Activated CD4-positive, alpha-beta T cell treated with anti-CD3 and anti-CD28 coated beads for 36 hours (primary cell): ENCODE measurements at regions not wholly inside any gene's neighbourhood (a gene's known extent, or its start where the extent isn't known, plus 50 kb on each side); places are given as distances from the start of the nearest gene placed in this dataset.
"Not testable (repeated sequence)": the region's sequence is repeated elsewhere in the genome, so short reads cannot be mapped to it uniquely, and the experiment has no call there.

Experiments
- ATAC-seq: fragments of 200-7000 bp; cut with Tn5 transposase; one replicate; pipeline ENCODE4 v1.10.0; 2021; ENCODE audit warnings: mild to moderate bottlenecking, moderate library complexity
- CTCF ChIA-PET: fragments of 350-600 bp; sonication (Branson Sonifier 250); formaldehyde crosslinking; loops from one replicate; lab custom pipeline; 2021; ENCODE audit warnings: antibody characterized with exemption; lab: Charles Lee
- POLR2A ChIA-PET: fragments of 350-600 bp; sonication (Branson Sonifier 250); formaldehyde crosslinking; loops from one replicate; lab custom pipeline; 2021; ENCODE audit warnings: antibody characterized with exemption, inconsistent platforms; lab: Charles Lee
- DNase-seq: peaks from one replicate; pipeline ENCODE4 v3.0.0-alpha.2; 2020
- H3K27ac Mint-ChIP-seq: one replicate; pipeline ENCODE4 v1.8.0; 2021; ENCODE audit warnings: mixed read lengths
- H3K27me3 Mint-ChIP-seq: one replicate; pipeline ENCODE4 v1.8.0; 2021; ENCODE audit warnings: mixed read lengths
- H3K36me3 Mint-ChIP-seq: one replicate; pipeline ENCODE4 v1.8.0; 2021; ENCODE audit warnings: low read depth, mixed read lengths
- H3K4me1 Mint-ChIP-seq: one replicate; pipeline ENCODE4 v1.8.0; 2021; ENCODE audit warnings: mixed read lengths
- H3K4me3 Mint-ChIP-seq: one replicate; pipeline ENCODE4 v1.8.0; 2021; ENCODE audit warnings: mild to moderate bottlenecking, moderate library complexity, mixed read lengths
- H3K9me3 Mint-ChIP-seq: one replicate; pipeline ENCODE4 v1.8.0; 2021; ENCODE audit warnings: low read depth, mixed read lengths
- intact Hi-C, 2 experiments: fragments of 100-400 bp; cut with DNase I in 1 of 2; cut with micrococcal nuclease in 1 of 2; formaldehyde crosslinking; loops; one replicate each; pipeline versions ENCODE4 v1.14.2 to v1.15.1; 2022 to 2024; cut with DNase I, micrococcal nuclease

DNA sequence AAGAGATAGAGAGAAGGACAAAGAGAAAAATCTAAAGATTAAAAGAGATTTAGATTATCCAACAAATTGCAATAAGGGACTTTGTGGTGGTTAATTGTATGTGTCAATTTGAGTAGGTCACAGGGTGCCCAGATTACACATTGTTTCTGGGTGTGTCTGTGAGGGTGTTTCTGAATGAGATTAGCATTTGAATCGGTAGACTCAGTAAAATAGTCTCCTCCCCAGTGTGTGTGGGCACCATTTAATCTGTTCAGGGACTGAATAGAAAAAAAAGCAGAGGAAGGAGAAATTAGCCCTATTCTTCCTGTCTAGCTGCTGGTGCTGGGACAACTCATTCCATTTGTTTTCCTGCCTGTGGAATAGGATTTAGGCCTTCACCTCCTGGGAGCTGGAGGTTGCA is 339.8 kb upstream of the EPHA4 start:
- Mint-ChIP-seq H3K4me3 (no peak overlapping the region), H3K9me3 (no peaks in the 10 kb centered on the region), H3K36me3 (no peaks in the 10 kb centered on the region), H3K4me1 (no peaks in the 10 kb centered on the region), H3K27me3 (peaks cover 2% of the 10 kb centered on the region), H3K27ac (no peak overlapping the region)
- intact Hi-C loops = no loop called here
- ATAC-seq = no peak
- CTCF ChIA-PET = no interaction called here
- no peak for DNase-seq
- POLR2A ChIA-PET = no interaction called here

DNA sequence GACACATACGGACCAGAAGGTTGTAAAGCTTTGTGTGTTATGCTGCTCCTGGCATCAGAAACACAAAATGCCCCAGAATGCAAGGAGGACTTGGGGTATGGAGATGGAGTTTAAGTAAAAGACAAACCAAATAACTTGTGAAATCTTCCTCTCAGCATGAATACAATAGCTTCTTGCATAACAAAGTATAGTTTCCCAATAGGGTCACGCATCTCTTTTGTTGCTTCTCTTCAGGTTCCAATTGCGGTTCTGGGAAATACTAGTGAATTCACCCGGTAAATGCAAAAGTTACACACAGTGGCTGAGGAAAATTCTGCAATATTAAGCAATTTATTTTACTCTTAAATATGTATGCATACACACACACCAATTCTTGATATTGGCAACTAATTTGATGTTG is 339.2 kb upstream of the EPHA4 start:
- CTCF ChIA-PET = no interaction called here

DNA sequence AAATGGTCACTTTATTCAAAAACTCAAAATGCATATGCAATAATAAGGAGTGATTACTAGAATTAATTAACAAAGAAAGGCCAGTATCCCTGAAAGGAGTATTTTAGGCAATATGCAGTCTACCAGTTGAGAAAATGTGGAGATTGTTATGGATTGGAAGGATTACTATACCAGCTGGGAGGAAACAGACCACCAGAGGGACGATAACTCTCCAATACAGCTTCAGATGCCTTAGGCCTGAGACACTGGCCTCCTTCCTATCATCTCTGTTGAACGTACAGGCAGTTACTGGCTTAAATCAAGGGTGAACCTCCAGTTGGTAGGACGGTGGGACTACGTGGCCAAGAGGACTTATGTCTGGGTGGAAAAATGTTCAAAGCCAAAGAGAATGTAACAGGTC is 336.4 kb upstream of the EPHA4 start:
- intact Hi-C loops = no loop called here
- DNase-seq (no peak), ATAC-seq (no peak)
- Mint-ChIP-seq H3K4me1 (no peaks in the 10 kb centered on the region), H3K4me3 (no peak overlapping the region), H3K27ac (no peak overlapping the region), H3K27me3 (no peaks in the 10 kb centered on the region), H3K36me3 (no peaks in the 10 kb centered on the region), H3K9me3 (no peaks in the 10 kb centered on the region)
- ChIA-PET CTCF (no interaction called here), POLR2A (no interaction called here)

More for the DNA sequence above, 339.2 kb upstream of the EPHA4 start:
- Mint-ChIP-seq H3K4me1 (no peaks in the 10 kb centered on the region), H3K9me3 (no peaks in the 10 kb centered on the region), H3K36me3 (no peaks in the 10 kb centered on the region), H3K27ac (no peak overlapping the region), H3K4me3 (no peak overlapping the region), H3K27me3 (peaks cover 2% of the 10 kb centered on the region)
- no peak for DNase-seq
- POLR2A ChIA-PET = no interaction called here
- intact Hi-C loops = no loop called here
- ATAC-seq = no peak

DNA sequence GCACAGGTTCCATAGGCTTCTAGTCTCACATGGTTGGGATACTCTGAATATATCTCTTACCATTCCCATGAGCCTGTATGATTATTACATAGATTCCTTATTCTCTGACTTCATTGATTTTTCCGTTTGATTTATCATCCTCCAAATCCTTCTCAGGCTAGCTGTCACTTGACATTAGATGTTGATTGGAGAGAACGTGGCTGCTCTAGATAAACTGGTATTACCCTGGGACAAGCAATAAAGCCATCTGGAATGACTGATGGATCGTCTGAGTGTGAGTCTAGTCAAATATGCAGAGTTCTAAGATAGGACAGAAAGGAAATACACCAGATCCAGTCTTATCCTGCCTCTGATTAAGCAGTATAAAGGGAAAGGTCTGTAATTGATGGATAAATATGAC is 325.6 kb upstream of the EPHA4 start:
- intact Hi-C loops = no loop called here
- Mint-ChIP-seq H3K27me3 (no peaks in the 10 kb centered on the region), H3K27ac (no peak overlapping the region), H3K4me3 (no peak overlapping the region), H3K4me1 (no peaks in the 10 kb centered on the region), H3K36me3 (no peaks in the 10 kb centered on the region), H3K9me3 (peaks cover 2% of the 10 kb centered on the region)
- no peak for ATAC-seq
- ChIA-PET POLR2A (no interaction called here), CTCF (no interaction called here)
- DNase-seq = no peak

DNA sequence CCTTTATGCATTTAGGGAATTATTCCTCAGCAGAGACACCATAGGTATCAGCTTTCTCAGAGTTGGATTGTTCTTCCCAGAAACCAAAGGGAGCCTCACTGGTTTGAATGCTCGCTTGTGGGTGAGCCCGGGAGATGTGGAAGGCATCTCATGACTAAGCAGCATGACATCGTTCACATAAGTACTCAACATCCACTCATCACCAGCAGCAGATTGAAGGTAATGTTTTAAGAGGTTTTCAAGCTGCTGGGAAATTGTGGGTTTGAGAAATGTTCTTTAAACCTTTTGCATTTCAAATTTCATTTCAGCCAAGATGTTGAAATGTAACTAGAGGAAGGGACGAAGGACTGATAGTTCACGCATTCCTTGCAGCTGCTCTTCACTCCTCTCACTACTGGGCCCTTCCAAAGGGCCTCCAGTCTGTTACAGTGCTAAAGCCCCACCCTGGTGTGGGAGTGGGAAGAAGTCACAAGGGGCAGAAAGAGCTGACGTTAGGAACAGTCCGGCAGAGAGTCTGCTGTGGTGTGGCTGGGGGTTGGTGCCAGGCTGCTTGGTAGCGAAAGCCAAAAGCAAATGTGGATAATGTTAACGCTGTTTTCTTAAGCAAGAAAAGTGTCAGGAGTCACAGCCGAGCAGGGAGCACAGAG is 324.5 kb upstream of the EPHA4 start:
- Mint-ChIP-seq H3K27ac (no peak overlapping the region), H3K36me3 (no peaks in the 10 kb centered on the region), H3K9me3 (peaks cover 2% of the 10 kb centered on the region), H3K27me3 (no peaks in the 10 kb centered on the region), H3K4me1 (no peaks in the 10 kb centered on the region), H3K4me3 (no peak overlapping the region)
- ATAC-seq (no peak), DNase-seq (no peak)
- ChIA-PET POLR2A (no interaction called here), CTCF (no interaction called here)
- intact Hi-C loops = no loop called here

DNA sequence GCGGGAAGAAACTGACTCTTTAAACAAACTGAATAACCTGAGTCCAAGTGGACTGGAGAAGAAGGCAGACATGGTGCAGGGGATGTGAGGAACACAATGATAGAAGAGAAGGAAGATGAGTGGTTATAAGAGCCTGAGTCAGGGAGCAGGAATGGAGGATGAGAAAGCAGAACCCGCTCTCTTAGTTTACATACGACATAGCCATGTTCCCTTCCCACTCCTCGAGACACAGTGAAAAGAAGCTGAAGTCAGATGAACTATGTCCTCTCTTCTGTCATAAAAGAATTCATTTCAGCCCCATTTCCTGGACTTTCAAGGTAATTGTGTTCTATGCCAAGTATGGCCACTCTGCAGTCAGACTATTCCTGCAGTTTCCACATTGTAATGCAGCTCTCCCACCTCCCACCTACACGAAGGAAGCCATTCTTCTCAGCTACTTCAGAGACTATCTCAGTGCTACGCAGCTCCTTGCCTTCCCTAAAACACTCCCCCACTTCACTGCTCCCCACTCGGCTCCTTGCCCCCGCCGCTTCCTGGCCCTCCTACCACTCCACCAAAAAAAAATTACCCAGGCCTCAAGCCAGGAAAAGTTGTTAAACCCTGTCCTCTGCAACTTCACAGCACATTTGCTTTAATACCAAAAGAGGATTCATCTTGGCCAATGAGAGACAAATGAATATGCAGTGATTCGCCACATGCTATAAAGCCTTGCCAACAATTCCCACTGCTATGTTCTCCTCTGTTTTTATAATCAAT is 323.4 kb upstream of the EPHA4 start:
- ATAC-seq (no peak), DNase-seq (no peak)
- H3K27me3 Mint-ChIP-seq = no peaks in the 10 kb centered on the region
- CTCF ChIA-PET = interaction anchor here (0.6 kb wide), 1 partner anchor 120 kb away, joined by 3 read pairs; no protein-coding TSS in a partner anchor
- H3K4me1 Mint-ChIP-seq = no peaks in the 10 kb centered on the region
- POLR2A ChIA-PET = no interaction called here
- no peak overlapping the region for H3K4me3 Mint-ChIP-seq
- no peak overlapping the region for H3K27ac Mint-ChIP-seq
- intact Hi-C loops = no loop called here
- no peaks in the 10 kb centered on the region for H3K36me3 Mint-ChIP-seq
- H3K9me3 Mint-ChIP-seq = no peaks in the 10 kb centered on the region

DNA sequence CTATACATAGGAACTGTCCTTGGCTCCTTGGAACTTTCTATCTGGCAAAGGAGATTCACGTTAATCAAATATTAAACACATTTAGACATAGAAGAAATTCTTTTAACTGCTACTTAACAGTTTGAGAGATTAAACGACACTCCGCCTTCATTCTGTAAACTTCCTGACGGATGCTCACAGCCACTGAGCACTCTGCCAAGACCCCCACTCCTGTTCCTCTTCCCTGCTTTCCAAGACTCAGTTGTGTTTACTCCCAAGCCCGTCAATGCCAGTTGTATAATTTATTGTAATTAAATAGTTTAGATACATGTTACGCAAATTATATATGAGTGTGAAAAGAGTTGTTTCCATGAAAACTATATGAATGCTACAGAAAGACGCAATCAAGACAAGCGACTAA is 321.4 kb upstream of the EPHA4 start:
- Mint-ChIP-seq H3K4me3 (no peak overlapping the region), H3K4me1 (no peaks in the 10 kb centered on the region), H3K36me3 (no peaks in the 10 kb centered on the region), H3K27ac (no peak overlapping the region), H3K27me3 (no peaks in the 10 kb centered on the region), H3K9me3 (no peaks in the 10 kb centered on the region)
- no peak for DNase-seq
- intact Hi-C loops = no loop called here
- POLR2A ChIA-PET = no interaction called here
- ATAC-seq = no peak
- CTCF ChIA-PET = no interaction called here

DNA sequence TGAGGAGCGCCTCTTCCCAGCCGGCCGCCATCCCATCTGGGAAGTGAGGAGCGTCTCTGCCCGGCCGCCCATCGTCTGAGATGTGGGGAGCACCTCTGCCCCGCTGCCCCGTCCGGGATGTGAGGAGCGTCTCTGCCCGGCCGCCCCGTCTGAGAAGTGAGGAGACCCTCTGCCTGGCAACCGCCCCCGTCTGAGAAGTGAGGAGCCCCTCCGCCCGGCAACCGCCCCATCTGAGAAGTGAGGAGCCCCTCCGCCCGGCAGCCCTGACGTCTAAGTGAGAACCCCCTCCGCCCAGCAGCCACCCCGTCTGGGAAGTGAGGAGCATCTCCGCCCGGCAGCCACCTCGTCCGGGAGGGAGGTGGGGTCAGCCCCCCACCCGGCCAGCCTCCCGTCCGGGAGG is 319.9 kb upstream of the EPHA4 start:
- ATAC-seq, H3K9me3 Mint-ChIP-seq, DNase-seq, CTCF ChIA-PET, H3K36me3 Mint-ChIP-seq, H3K27ac Mint-ChIP-seq, H3K27me3 Mint-ChIP-seq, intact Hi-C loops, POLR2A ChIA-PET, H3K4me1 Mint-ChIP-seq, H3K4me3 Mint-ChIP-seq: not testable (repeated sequence)

DNA sequence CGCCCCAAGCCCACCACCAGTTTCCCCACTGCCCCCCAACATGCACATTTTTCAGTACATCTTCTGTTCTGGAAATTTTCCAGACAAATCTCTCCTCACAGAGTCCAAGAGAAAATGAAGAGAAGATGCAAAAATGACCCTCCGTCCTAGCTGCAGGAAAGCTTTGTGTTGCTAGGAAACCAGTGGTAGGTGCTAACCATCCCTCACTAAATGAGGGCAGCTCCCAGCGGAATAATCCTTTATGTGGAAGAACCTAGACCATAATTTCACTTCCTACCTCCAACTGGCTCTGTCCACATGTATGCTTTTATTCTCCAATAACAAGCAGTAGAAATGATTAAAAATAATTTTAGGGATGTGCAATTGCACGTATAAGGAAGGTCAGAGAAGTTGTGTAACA is 311.9 kb upstream of the EPHA4 start:
- ATAC-seq = no peak
- intact Hi-C loops = no loop called here
- H3K27ac Mint-ChIP-seq = no peak overlapping the region
- no peaks in the 10 kb centered on the region for H3K27me3 Mint-ChIP-seq
- H3K4me3 Mint-ChIP-seq = no peak overlapping the region
- H3K4me1 Mint-ChIP-seq = no peaks in the 10 kb centered on the region
- no peak for DNase-seq
- H3K36me3 Mint-ChIP-seq = no peaks in the 10 kb centered on the region
- ChIA-PET POLR2A (interaction anchor here (0.5 kb wide), 1 partner anchor 65 kb away, joined by 6 read pairs; no protein-coding TSS in a partner anchor), CTCF (no interaction called here)
- no peaks in the 10 kb centered on the region for H3K9me3 Mint-ChIP-seq

DNA sequence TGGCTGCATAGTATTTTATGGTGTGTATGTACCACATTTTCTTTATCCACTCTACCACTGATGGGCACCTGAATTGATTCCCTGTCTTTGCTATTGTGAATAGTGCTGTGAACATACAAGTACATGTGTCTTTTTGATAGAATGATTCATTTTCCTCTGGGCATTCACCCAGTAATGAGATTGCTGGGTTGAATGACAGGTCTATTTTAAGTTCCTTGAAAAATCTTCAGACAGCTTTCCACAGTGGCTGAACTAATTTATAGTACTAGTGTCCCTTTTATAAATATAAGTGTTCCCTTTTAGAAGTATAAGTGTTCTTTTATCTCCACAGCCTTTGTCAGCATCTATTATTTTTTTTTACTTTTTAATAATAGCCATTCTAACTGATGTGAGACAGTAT is 303.9 kb upstream of the EPHA4 start:
- ChIA-PET CTCF (no interaction called here), POLR2A (no interaction called here)
- ATAC-seq = no peak
- H3K27ac Mint-ChIP-seq = no peak overlapping the region
- H3K4me1 Mint-ChIP-seq = no peaks in the 10 kb centered on the region
- H3K4me3 Mint-ChIP-seq = no peak overlapping the region
- no peaks in the 10 kb centered on the region for H3K27me3 Mint-ChIP-seq
- H3K9me3 Mint-ChIP-seq = no peaks in the 10 kb centered on the region
- intact Hi-C loops = no loop called here
- no peak for DNase-seq
- H3K36me3 Mint-ChIP-seq = no peaks in the 10 kb centered on the region

DNA sequence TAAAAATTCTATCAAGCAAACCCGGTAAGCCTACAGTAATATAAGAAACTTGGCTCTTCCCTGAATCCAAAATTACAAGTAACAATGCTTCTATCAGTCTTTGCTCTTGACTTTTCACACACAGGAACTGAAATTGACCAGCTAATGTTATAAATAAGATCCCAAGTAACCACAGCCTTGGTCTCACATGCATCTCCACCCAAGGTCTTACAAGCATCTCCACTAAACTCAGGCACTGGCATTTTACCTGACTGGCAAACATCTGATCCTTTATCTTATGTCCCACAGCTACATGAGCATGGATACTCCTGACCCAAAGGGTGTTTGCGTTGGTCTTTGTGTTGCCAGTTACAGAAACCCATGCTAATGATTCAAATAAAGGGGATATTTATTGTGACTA is 302.3 kb upstream of the EPHA4 start:
- no peaks in the 10 kb centered on the region for H3K36me3 Mint-ChIP-seq
- POLR2A ChIA-PET = no interaction called here
- DNase-seq (no peak), ATAC-seq (no peak)
- H3K4me3 Mint-ChIP-seq = no peak overlapping the region
- intact Hi-C loops = no loop called here
- CTCF ChIA-PET = no interaction called here
- no peaks in the 10 kb centered on the region for H3K27me3 Mint-ChIP-seq
- no peaks in the 10 kb centered on the region for H3K9me3 Mint-ChIP-seq
- no peak overlapping the region for H3K27ac Mint-ChIP-seq
- no peaks in the 10 kb centered on the region for H3K4me1 Mint-ChIP-seq

DNA sequence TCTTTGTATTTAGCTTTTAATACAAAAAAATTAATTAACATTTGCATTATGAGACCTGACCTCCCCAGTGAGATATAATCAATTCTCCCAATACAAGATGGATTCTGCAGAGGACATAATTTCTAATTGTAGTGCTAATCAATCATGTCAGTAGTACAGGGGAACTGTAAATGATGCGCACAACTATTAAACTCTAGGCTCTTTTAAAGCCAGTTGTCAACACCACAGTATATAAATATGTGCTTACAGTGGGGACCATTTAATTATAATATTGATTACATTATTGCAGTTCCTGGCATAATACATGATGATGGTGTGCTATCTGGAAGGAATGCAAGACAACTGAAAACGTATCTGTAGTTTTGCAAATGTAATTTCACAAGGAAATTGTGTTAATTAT is 285.6 kb upstream of the EPHA4 start:
- CTCF ChIA-PET = no interaction called here
- H3K27me3 Mint-ChIP-seq = no peaks in the 10 kb centered on the region
- H3K9me3 Mint-ChIP-seq = no peaks in the 10 kb centered on the region
- H3K4me1 Mint-ChIP-seq = no peaks in the 10 kb centered on the region
- H3K4me3 Mint-ChIP-seq = no peak overlapping the region
- DNase-seq (no peak), ATAC-seq (no peak)
- intact Hi-C loops = no loop called here
- no peak overlapping the region for H3K27ac Mint-ChIP-seq
- H3K36me3 Mint-ChIP-seq = no peaks in the 10 kb centered on the region
- POLR2A ChIA-PET = no interaction called here
